Right lobe of liver (tissue), 6 donors: ENCODE measurements at regions not wholly inside any gene's neighbourhood (a gene's known extent, or its start where the extent isn't known, plus 50 kb on each side); places are given as distances from the start of the nearest gene placed in this dataset.

Experiments used
- ATAC-seq, 4 donors: fragments of 200-7000 bp; cut with Tn5 transposase; one replicate each; pipeline ENCODE4 v1.9.1; 2020; ENCODE audit warnings: mild to moderate bottlenecking in 4 of 4, moderate library complexity in 4 of 4
- DNase-seq, 3 donors: peaks; one replicate each; pipeline ENCODE4 v3.0.0-alpha.2; 2020
- H3K27ac ChIP-seq, 3 donors: fragments of 200-600 bp; one replicate each; pipeline ENCODE4 v1.8.0; 2022
- H3K27me3 ChIP-seq, 2 donors: fragments of 200-600 bp; one replicate each; pipeline ENCODE4 v1.8.0; 2022
- H3K36me3 ChIP-seq, 4 donors: fragments of 200-600 bp; sonication (generic) in 1 of 4; one replicate each; pipeline versions ENCODE4 v1.5.1 to v1.8.0; 2017 to 2022; ENCODE audit warnings: control low read depth in 1 of 4
- H3K4me1 ChIP-seq, 4 donors: fragments of 200-600 bp; sonication (generic) in 1 of 4; one replicate each; pipeline versions ENCODE4 v1.5.1 to v1.8.0; 2017 to 2022; ENCODE audit warnings: control low read depth in 1 of 4
- H3K4me3 ChIP-seq, 3 donors: fragments of 200-600 bp; one replicate each; pipeline ENCODE4 v1.8.0; 2022
- H3K9me3 ChIP-seq, 4 donors: fragments of 200-600 bp; sonication (generic) in 1 of 4; one replicate each; pipeline versions ENCODE4 v1.5.1 to v1.8.0; 2017 to 2022; ENCODE audit warnings: control low read depth in 1 of 4
- POLR2A ChIP-seq: fragments of 450-650 bp; IDR thresholded peaks from one replicate; pipeline ENCODE4 v1.6.1; 2017; ENCODE audit warnings: antibody characterized with exemption, mild to moderate bottlenecking
- WGBS: methylation state at CpG from one replicate; pipeline ENCODE4 v1.1.6; 2018; ENCODE audit warnings: low coverage, low lambda C conversion rate; ENCODE audit not compliant: insufficient coverage; ENCODE audit errors: missing lambda C conversion rate; 5-methylcytosine and 5-hydroxymethylcytosine counted together
- intact Hi-C, 2 donors: fragments of 100-400 bp; cut with DNase I; formaldehyde crosslinking; loops; one replicate each; pipeline versions ENCODE4 v1.11.2 to v1.14.1; 2022
- TF ChIP-seq, protein P1 (sequence below), 4 donors: fragments of 200-600 bp in 3 of 4; fragments of 450-650 bp in 1 of 4; IDR thresholded peaks; one replicate each; pipeline versions ENCODE4 v1.5.1 to v1.8.0; 2016 to 2022; ENCODE audit warnings: antibody characterized with exemption in 4 of 4, mild to moderate bottlenecking in 2 of 4
- donor health status: DM: no; HTN: yes; CAD: no.
- donor health status: DM: no; HTN: no; CAD: no.
- donor health status: DM: no; HTN: no; CAD: no.
- donor health status: DM: no; HTN: yes; CAD: no.
- donor health status: DM: no; HTN: yes; CAD: no.

DNA sequence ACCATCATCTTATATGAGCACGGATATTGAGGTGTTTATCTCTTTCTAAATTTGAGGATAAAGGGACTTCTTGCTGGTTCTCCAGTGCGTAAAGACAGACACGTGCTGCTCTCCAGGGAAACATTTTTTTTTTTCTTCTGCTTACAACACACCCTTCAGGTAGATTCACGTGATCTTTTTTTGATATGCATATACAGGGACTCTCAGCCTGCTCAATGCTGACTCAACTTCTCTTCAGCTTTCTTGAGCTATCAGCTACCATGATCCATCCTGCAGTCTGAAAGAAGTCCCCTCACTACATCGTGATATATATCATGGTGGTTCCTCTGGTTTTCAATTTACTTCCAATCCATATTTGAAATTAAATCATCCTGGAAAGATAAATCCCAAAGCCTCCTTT, 87.1 kb upstream of the SLITRK3 start:
- no peaks in the 10 kb centered on the region for H3K4me1 ChIP-seq
- TF ChIP-seq, protein P1, sequence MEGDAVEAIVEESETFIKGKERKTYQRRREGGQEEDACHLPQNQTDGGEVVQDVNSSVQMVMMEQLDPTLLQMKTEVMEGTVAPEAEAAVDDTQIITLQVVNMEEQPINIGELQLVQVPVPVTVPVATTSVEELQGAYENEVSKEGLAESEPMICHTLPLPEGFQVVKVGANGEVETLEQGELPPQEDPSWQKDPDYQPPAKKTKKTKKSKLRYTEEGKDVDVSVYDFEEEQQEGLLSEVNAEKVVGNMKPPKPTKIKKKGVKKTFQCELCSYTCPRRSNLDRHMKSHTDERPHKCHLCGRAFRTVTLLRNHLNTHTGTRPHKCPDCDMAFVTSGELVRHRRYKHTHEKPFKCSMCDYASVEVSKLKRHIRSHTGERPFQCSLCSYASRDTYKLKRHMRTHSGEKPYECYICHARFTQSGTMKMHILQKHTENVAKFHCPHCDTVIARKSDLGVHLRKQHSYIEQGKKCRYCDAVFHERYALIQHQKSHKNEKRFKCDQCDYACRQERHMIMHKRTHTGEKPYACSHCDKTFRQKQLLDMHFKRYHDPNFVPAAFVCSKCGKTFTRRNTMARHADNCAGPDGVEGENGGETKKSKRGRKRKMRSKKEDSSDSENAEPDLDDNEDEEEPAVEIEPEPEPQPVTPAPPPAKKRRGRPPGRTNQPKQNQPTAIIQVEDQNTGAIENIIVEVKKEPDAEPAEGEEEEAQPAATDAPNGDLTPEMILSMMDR (IDR thresholded peaks at IDR 0.05), result no peak
- TF ChIP-seq POLR2A, result no peak
- H3K4me3 ChIP-seq, result no peak overlapping the region
- 75% methylated on average over 5 of the region's 5 CpGs for WGBS
- intact Hi-C loops, result no loop called here
- H3K9me3 ChIP-seq, result no peaks in the 10 kb centered on the region
- H3K36me3 ChIP-seq, result no peaks in the 10 kb centered on the region
- H3K27ac ChIP-seq, result no peak overlapping the region
- DNase-seq (no peak), ATAC-seq (no peak)
- no peaks in the 10 kb centered on the region for H3K27me3 ChIP-seq

DNA sequence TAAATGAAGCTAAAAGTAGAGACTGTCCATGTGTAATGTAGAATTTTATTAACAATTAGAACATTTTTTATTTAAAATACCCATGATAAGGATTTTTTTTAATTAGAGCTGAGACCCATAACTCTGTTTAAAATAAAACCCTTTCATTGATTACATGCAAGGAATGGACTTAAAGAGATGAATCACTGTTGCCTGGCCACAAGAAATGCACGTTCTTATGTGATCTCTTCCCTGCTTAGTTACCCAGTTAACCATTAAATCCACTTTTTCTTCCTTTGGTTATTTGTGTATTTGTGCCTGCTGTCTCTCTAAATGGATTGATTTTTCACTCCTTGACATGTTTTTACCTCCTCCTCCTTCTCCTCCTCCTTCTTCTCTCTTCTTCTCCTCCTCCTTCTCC, 83.3 kb upstream of the SLITRK3 start:
- no peak overlapping the region for H3K27ac ChIP-seq
- H3K4me3 ChIP-seq, result no peak overlapping the region
- TF ChIP-seq, protein P1 (IDR thresholded peaks at IDR 0.05), result no peak
- TF ChIP-seq POLR2A, result no peak
- DNase-seq, result no peak
- no peaks in the 10 kb centered on the region for H3K36me3 ChIP-seq
- 50% methylated on average over 1 of the region's 1 CpG for WGBS
- intact Hi-C loops, result no loop called here
- no peaks in the 10 kb centered on the region for H3K9me3 ChIP-seq
- no peak for ATAC-seq
- no peaks in the 10 kb centered on the region for H3K4me1 ChIP-seq
- no peaks in the 10 kb centered on the region for H3K27me3 ChIP-seq

DNA sequence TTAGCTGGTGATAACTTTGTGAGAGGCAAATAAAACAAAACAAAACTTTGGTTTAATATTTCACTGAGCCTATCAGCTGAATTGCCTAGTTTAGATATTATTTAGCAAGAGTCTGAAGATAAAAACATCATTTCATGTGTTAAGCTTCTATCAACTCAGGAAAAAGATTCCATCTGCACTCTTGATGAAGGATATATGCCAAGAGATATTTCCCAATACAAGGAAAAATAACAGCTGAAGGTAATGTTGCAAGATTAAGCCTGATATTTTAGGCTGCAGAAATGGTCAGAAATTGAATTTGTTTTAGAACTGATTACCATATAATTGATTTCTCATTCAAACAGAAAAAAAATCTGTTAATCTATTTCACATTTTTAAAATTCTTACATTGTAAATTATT, 77.2 kb upstream of the SLITRK3 start:
- intact Hi-C loops, result no loop called here
- no peak for TF ChIP-seq POLR2A
- TF ChIP-seq, protein P1 (IDR thresholded peaks at IDR 0.05), result no peak
- peak in 3 of 4 donors; percentile 34 to 64 (median 57) for ATAC-seq
- Histone ChIP-seq H3K27me3 (no peaks in the 10 kb centered on the region), H3K4me3 (no peak overlapping the region), H3K36me3 (no peaks in the 10 kb centered on the region), H3K27ac (no peak overlapping the region), H3K9me3 (no peaks in the 10 kb centered on the region), H3K4me1 (peaks cover 0 to 7% (median 0%) of the 10 kb centered on the region in 4 donors)
- no peak for DNase-seq

DNA sequence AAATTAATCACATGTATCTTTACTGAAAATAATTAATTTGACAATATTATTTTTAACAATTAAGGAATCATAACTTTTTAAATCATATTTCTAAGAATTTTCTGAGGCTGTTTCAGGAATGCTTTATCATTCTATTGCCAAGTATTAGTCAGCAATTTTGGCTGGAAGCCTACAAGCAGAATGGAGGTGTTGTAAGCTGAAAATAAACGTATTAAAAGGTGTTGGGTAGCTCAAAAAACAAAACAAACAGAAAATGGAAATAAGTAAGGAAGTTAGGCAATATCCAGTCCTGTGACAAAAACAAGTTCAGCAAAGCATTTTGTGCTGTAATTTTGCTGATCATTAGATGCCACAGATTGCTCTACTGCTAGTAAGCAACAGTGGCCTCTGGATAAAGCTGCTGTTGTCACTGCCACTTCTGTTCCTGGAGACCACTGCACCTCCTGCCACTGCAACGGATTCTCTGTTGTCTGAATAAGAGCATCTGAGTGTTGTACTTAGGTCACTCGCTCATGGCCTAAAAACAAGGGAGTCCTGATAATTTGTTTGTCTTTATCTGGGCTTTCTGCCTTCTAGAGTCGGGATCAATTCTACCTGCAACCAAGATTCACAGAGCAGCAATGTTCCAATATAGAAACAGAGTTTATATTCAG, 63.5 kb upstream of the SLITRK3 start:
- no peak for DNase-seq
- TF ChIP-seq, protein P1 (IDR thresholded peaks at IDR 0.05), result no peak
- TF ChIP-seq POLR2A, result no peak
- intact Hi-C loops, result no loop called here
- H3K4me1 ChIP-seq, result peaks cover 0 to 9% (median 0%) of the 10 kb centered on the region in 4 donors
- H3K36me3 ChIP-seq, result no peaks in the 10 kb centered on the region
- no peaks in the 10 kb centered on the region for H3K27me3 ChIP-seq
- H3K27ac ChIP-seq, result no peak overlapping the region
- 16% methylated on average over 4 of the region's 4 CpGs for WGBS
- ATAC-seq, result peak; percentile 65 to 74 (median 66)
- H3K9me3 ChIP-seq, result no peaks in the 10 kb centered on the region
- H3K4me3 ChIP-seq, result no peak overlapping the region
